NB4 (cell line): ENCODE measurements at regions not wholly inside any gene's neighbourhood (a gene's known extent, or its start where the extent isn't known, plus 50 kb on each side); places are given as distances from the start of the nearest gene placed in this dataset.

ENCODE experiments used
- MYC ChIP-seq: IDR thresholded peaks from 2 replicates; pipeline ENCODE4 v1.6.1; 2011; ENCODE audit warnings: low read depth, low read length
- POLR2A ChIP-seq: IDR thresholded peaks from 2 replicates; pipeline ENCODE4 v1.6.1; 2011; ENCODE audit warnings: mild to moderate bottlenecking; ENCODE audit not compliant: insufficient read length; ENCODE audit errors: extremely low read depth
- TF ChIP-seq, protein P1 (sequence below): IDR thresholded peaks from one replicate; pipeline ENCODE4 v1.5.1; 2012; ENCODE audit warnings: low read depth, low read length
- TF ChIP-seq, protein P2 (sequence below): IDR thresholded peaks from 2 replicates; pipeline ENCODE4 v1.6.1; 2011; ENCODE audit warnings: low read depth, low read length

DNA sequence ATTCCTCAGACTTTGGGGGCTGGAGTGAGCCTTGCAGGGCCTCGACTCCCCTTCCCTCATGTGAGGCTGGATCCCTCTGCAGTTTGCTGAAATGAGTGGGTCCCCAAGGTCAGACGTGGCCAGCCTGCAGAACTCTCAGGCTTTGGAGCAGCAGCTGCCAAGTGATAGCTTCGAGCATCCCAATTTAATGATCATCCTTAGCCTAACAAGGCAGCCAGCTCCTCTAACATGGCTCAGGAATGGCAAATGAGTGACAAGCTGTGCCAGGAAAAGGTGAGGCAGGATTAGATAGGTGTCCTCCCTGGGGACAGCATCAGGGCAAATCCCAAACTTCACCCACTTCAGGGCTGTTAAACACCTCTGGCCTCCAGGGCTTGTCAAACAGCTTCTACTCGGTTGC lies 130.7 kb upstream of the PWP1 start:
- no peak for TF ChIP-seq POLR2A
- TF ChIP-seq, protein P1, sequence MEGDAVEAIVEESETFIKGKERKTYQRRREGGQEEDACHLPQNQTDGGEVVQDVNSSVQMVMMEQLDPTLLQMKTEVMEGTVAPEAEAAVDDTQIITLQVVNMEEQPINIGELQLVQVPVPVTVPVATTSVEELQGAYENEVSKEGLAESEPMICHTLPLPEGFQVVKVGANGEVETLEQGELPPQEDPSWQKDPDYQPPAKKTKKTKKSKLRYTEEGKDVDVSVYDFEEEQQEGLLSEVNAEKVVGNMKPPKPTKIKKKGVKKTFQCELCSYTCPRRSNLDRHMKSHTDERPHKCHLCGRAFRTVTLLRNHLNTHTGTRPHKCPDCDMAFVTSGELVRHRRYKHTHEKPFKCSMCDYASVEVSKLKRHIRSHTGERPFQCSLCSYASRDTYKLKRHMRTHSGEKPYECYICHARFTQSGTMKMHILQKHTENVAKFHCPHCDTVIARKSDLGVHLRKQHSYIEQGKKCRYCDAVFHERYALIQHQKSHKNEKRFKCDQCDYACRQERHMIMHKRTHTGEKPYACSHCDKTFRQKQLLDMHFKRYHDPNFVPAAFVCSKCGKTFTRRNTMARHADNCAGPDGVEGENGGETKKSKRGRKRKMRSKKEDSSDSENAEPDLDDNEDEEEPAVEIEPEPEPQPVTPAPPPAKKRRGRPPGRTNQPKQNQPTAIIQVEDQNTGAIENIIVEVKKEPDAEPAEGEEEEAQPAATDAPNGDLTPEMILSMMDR = no peak
- TF ChIP-seq, protein P2, sequence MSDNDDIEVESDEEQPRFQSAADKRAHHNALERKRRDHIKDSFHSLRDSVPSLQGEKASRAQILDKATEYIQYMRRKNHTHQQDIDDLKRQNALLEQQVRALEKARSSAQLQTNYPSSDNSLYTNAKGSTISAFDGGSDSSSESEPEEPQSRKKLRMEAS = no peak
- no peak for TF ChIP-seq MYC
